ENCODE measurements at regions not wholly inside any gene's neighbourhood (a gene's known extent, or its start where the extent isn't known, plus 50 kb on each side); places are given as distances from the start of the nearest gene placed in this dataset.

DNA sequence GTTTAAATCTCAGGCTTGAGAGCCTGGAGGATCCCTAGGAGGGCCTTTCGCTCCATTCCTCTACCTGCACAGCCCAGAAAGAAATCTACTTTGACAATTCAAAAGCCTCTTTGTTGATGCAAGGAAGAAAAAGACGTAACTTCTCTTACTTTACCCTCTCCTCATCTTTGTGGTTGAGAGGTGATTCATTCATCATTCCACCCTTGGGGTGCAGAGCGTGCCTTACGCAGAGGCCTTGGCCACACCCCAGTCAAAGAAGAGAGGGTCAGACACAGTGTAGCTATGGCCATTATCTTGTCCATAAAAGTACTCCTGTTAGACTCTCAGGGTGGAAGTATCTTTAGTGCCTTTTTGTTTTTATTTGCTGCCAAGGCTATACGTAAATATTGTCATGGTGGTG lies 184.0 kb downstream of the IRS2 start:
- TF ChIP-seq, protein P1, sequence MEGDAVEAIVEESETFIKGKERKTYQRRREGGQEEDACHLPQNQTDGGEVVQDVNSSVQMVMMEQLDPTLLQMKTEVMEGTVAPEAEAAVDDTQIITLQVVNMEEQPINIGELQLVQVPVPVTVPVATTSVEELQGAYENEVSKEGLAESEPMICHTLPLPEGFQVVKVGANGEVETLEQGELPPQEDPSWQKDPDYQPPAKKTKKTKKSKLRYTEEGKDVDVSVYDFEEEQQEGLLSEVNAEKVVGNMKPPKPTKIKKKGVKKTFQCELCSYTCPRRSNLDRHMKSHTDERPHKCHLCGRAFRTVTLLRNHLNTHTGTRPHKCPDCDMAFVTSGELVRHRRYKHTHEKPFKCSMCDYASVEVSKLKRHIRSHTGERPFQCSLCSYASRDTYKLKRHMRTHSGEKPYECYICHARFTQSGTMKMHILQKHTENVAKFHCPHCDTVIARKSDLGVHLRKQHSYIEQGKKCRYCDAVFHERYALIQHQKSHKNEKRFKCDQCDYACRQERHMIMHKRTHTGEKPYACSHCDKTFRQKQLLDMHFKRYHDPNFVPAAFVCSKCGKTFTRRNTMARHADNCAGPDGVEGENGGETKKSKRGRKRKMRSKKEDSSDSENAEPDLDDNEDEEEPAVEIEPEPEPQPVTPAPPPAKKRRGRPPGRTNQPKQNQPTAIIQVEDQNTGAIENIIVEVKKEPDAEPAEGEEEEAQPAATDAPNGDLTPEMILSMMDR (IDR thresholded peaks at IDR 0.05), result no peak
- TF ChIP-seq POLR2A (IDR thresholded peaks at IDR 0.05), result no peak
- no peak for TF ChIP-seq POLR2AphosphoS5 (IDR thresholded peaks at IDR 0.05)

Data from gastroesophageal sphincter (tissue), 3 donors.